H1 (cell line): ENCODE measurements at regions not wholly inside any gene's neighbourhood (a gene's known extent, or its start where the extent isn't known, plus 50 kb on each side); places are given as distances from the start of the nearest gene placed in this dataset.

Experiments
- ASH2L ChIP-seq: fragments of 200-600, 300-600 bp; sonication (generic); IDR thresholded peaks from one replicate; pipeline ENCODE4 v1.7.1; 2017; ENCODE audit warnings: low read length
- CEBPB ChIP-seq: IDR thresholded peaks from 2 replicates; pipeline ENCODE4 v1.6.1; 2012; ENCODE audit warnings: low read depth, low read length
- CREB1 ChIP-seq: IDR thresholded peaks from 2 replicates; pipeline ENCODE4 v1.6.1; 2012; ENCODE audit warnings: inconsistent platforms

GRCh38 chr12:98243190-98243589 is 272.2 kb upstream of the TMPO start (continued):
- TF ChIP-seq ASH2L (no peak), CREB1 (no peak), CEBPB (no peak)
- TF ChIP-seq, all 59 proteins: peak for 0
